PC-3 (cell line): ENCODE measurements at regions not wholly inside any gene's neighbourhood (a gene's known extent, or its start where the extent isn't known, plus 50 kb on each side); places are given as distances from the start of the nearest gene placed in this dataset.

Experiments used
- ATAC-seq: fragments of 200-7000 bp; cut with Tn5 transposase; 2 replicates; pipeline ENCODE4 v1.9.1; 2020; ENCODE audit warnings: mild to moderate bottlenecking, moderate library complexity
- BruUV-seq: library from RNA; stranded (reverse); fragments of 400-500 nt; replicated peaks from 2 replicates; lab custom pipeline; 2021; lab: Mats Ljungman, UMichigan
- CTCF ChIA-PET: fragments of 300-600 bp; sonication (Branson Sonifier 250); formaldehyde crosslinking; loops from one replicate; lab custom pipeline; 2022; ENCODE audit warnings: antibody characterized with exemption; lab: Charles Lee
- POLR2A ChIA-PET: fragments of 300-600 bp; sonication (Branson Sonifier 250); formaldehyde crosslinking; loops from one replicate; lab custom pipeline; 2022; ENCODE audit warnings: antibody characterized with exemption; ENCODE audit not compliant: unreplicated experiment; lab: Charles Lee
- DNase-seq: peaks from one replicate; pipeline ENCODE4 v3.0.0-alpha.2; 2015
- H2AFZ ChIP-seq: fragments of 300-600 bp; sonication (generic); 2 replicates; pipeline ENCODE4 v1.6.0; 2016; ENCODE audit warnings: antibody characterized with exemption, low read length
- H3F3A ChIP-seq: fragments of 300-600 bp; sonication (generic); one replicate; pipeline ENCODE4 v1.6.0; 2017; ENCODE audit warnings: antibody characterized with exemption, low read length, control low read depth, mild to moderate bottlenecking; ENCODE audit not compliant: unreplicated experiment
- H3K27ac ChIP-seq: fragments of 300-600 bp; sonication (generic); 2 replicates; pipeline ENCODE4 v1.5.1; 2016; ENCODE audit warnings: mild to moderate bottlenecking, low read length
- H3K27me3 ChIP-seq: fragments of 300-600 bp; sonication (generic); 2 replicates; pipeline ENCODE4 v1.6.1; 2016; ENCODE audit warnings: low read length, mixed read lengths
- H3K36me3 ChIP-seq: fragments of 300-600 bp; sonication (generic); 2 replicates; pipeline ENCODE4 v1.6.1; 2016; ENCODE audit warnings: low read depth, mixed run types, low read length, mixed read lengths
- H3K4me1 ChIP-seq: fragments of 300-600 bp; sonication (generic); 2 replicates; pipeline ENCODE4 v1.5.1; 2016; ENCODE audit warnings: low read length; ENCODE audit not compliant: insufficient read depth
- H3K4me2 ChIP-seq: fragments of 300-600 bp; sonication (generic); 2 replicates; pipeline ENCODE4 v1.6.0; 2016; ENCODE audit warnings: low read length
- H3K4me3 ChIP-seq: fragments of 300-600 bp; sonication (generic); 2 replicates; pipeline ENCODE4 v1.5.1; 2016; ENCODE audit warnings: mild to moderate bottlenecking, low read length, mixed read lengths
- H3K79me2 ChIP-seq: fragments of 300-600 bp; sonication (generic); 2 replicates; pipeline ENCODE4 v1.6.1; 2017; ENCODE audit warnings: low read length, mixed read lengths
- H3K9ac ChIP-seq: fragments of 300-600 bp; sonication (generic); 2 replicates; pipeline ENCODE4 v1.6.0; 2016; ENCODE audit warnings: mild to moderate bottlenecking, low read length
- H3K9me2 ChIP-seq: fragments of 300-600 bp; sonication (generic); replicated peaks from 2 replicates; pipeline ENCODE4 v1.6.1; 2016; ENCODE audit warnings: mixed run types, low read length, mixed read lengths
- H3K9me3 ChIP-seq: fragments of 300-600 bp; sonication (generic); 2 replicates; pipeline ENCODE4 v1.6.1; 2016; ENCODE audit warnings: low read length, mixed read lengths
- H4K20me1 ChIP-seq: fragments of 300-600 bp; sonication (generic); 2 replicates; pipeline ENCODE4 v1.6.1; 2016; ENCODE audit warnings: low read length, mixed read lengths
- EZH2 ChIP-seq: fragments of 300-600 bp; sonication (generic); IDR thresholded peaks from one replicate; pipeline ENCODE4 v1.6.1; 2017; ENCODE audit warnings: antibody characterized with exemption, mild to moderate bottlenecking, low read length; ENCODE audit not compliant: unreplicated experiment
- EZH2phosphoT487 ChIP-seq: fragments of 300-600 bp; sonication (generic); IDR thresholded peaks from 2 replicates; pipeline ENCODE4 v1.6.1; 2018; ENCODE audit warnings: mild to moderate bottlenecking, antibody characterized with exemption, low read length, borderline replicate concordance
- intact Hi-C: fragments of 100-400 bp; cut with micrococcal nuclease; formaldehyde crosslinking; loops from 2 replicates; pipeline ENCODE4 v1.9.0; 2023
- TF ChIP-seq, protein P1 (sequence below): fragments of 300-600 bp; sonication (generic); conservative IDR thresholded peaks from 2 replicates; pipeline ENCODE4 v1.5.1; 2017; ENCODE audit warnings: antibody characterized with exemption, low read depth, mild to moderate bottlenecking, low read length

DNA sequence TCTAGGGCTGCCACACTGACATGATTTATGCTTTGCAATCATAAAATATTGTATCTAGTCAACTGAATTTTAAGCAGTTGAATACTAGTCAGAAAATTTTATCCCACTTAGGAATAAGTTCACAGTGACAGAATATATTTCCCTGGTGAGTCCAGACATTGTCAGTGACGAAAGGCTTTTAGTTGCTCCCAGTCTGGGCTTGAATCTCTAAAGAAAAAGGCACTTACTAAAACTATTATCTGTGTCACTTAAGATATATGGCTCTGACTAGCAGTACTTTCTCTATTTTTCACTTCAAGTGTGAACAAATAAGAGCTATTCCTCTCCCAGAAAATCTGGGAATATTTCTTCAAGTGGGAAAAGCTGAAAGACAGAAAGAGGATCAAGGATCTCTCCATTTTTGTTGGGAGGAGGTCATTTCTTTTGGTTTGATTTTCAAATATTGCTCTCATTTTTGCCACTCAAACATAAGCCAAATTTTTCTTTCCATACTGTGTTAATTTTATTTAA is 1262.3 kb upstream of the USP15 start:
- H3K4me3 ChIP-seq, result no peak overlapping the region
- no peak for DNase-seq
- H2AFZ ChIP-seq, result no peak overlapping the region
- no peaks in the 10 kb centered on the region for H3F3A ChIP-seq
- no peak overlapping the region for H3K27ac ChIP-seq
- H3K4me1 ChIP-seq, result no peaks in the 10 kb centered on the region
- H3K9me3 ChIP-seq, result no peaks in the 10 kb centered on the region
- H3K4me2 ChIP-seq, result no peak overlapping the region
- H3K9me2 ChIP-seq, result no peaks in the 10 kb centered on the region
- CTCF ChIA-PET, result no interaction called here
- no peaks in the 10 kb centered on the region for H4K20me1 ChIP-seq
- ATAC-seq, result no peak
- POLR2A ChIA-PET, result no interaction called here
- H3K79me2 ChIP-seq, result no peaks in the 10 kb centered on the region
- no peaks in the 10 kb centered on the region for H3K27me3 ChIP-seq
- no TSS peak for BruUV-seq
- no peak overlapping the region for H3K9ac ChIP-seq
- H3K36me3 ChIP-seq, result no peaks in the 10 kb centered on the region
- no peak for TF ChIP-seq EZH2phosphoT487
- intact Hi-C loops, result no loop called here

DNA sequence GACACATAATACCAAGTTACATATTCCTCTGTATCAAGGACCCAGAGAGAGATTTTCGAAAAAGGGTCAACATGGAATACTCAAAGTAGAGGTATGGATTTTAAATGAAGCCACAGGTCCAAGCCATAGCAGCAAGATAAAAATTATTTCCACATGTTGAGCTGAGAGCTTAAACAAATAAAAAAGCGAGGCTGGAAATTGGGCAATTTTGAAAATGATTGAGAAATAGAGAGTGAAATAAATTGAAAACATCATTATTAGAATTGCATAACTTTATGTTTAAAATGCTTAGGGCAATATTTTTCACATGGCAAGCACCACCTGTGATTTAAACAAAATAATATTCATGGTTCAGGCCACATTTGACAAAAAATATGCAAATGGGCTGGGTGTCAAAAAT is 1251.0 kb upstream of the USP15 start:
- no peaks in the 10 kb centered on the region for H3K4me1 ChIP-seq
- intact Hi-C loops, result no loop called here
- no peaks in the 10 kb centered on the region for H3F3A ChIP-seq
- DNase-seq (no peak), ATAC-seq (no peak)
- no peaks in the 10 kb centered on the region for H3K9me3 ChIP-seq
- H3K9ac ChIP-seq, result no peak overlapping the region
- ChIA-PET CTCF (interaction anchor here (0.6 kb wide), 1 partner anchor 134 kb away, joined by 3 read pairs; no protein-coding TSS in a partner anchor), POLR2A (no interaction called here)
- BruUV-seq, result no TSS peak
- H3K4me3 ChIP-seq, result no peak overlapping the region
- no peak overlapping the region for H2AFZ ChIP-seq
- no peaks in the 10 kb centered on the region for H4K20me1 ChIP-seq
- H3K4me2 ChIP-seq, result no peak overlapping the region
- H3K27ac ChIP-seq, result no peak overlapping the region
- H3K9me2 ChIP-seq, result no peaks in the 10 kb centered on the region
- H3K36me3 ChIP-seq, result no peaks in the 10 kb centered on the region
- H3K79me2 ChIP-seq, result no peaks in the 10 kb centered on the region
- no peaks in the 10 kb centered on the region for H3K27me3 ChIP-seq
- TF ChIP-seq EZH2 (no peak), EZH2phosphoT487 (no peak)
- TF ChIP-seq, protein P1, sequence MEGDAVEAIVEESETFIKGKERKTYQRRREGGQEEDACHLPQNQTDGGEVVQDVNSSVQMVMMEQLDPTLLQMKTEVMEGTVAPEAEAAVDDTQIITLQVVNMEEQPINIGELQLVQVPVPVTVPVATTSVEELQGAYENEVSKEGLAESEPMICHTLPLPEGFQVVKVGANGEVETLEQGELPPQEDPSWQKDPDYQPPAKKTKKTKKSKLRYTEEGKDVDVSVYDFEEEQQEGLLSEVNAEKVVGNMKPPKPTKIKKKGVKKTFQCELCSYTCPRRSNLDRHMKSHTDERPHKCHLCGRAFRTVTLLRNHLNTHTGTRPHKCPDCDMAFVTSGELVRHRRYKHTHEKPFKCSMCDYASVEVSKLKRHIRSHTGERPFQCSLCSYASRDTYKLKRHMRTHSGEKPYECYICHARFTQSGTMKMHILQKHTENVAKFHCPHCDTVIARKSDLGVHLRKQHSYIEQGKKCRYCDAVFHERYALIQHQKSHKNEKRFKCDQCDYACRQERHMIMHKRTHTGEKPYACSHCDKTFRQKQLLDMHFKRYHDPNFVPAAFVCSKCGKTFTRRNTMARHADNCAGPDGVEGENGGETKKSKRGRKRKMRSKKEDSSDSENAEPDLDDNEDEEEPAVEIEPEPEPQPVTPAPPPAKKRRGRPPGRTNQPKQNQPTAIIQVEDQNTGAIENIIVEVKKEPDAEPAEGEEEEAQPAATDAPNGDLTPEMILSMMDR, result no peak

DNA sequence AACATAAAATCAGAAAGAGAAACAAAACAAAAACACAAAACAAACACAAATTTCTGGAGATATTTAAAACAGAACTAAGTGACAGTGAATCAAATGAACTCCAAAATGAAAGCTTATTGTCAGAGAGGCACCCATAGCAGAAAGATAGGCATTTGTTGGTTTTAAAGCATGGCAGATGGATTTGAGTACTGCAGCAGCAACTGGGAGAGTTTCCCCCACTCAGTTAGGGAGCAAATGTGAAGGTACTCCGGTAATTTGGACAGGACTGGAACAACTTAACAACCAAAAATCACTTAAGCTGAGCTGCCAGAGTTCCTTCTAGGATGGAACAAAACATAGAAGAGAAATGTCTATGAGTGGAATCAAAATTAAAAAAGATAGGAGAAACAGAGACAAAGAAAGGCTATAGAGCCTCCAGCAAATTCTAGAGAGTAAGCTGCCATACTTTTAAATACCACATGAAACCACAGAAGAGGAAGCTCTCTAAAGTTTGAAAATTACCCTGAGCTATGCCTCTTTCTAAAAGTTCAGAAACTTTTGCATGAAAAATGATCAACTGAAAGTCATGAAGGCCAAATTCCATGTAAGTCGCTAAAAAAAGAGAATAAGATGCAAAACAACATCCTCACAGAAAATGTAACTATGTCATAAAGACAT is 1248.3 kb upstream of the USP15 start:
- H2AFZ ChIP-seq, result no peak overlapping the region
- H3K9me3 ChIP-seq, result no peaks in the 10 kb centered on the region
- CTCF ChIA-PET, result no interaction called here
- H3K4me3 ChIP-seq, result no peak overlapping the region
- TF ChIP-seq EZH2phosphoT487, result no peak
- TF ChIP-seq, protein P1, result no peak
- TF ChIP-seq EZH2, result no peak
- no peak for DNase-seq
- H3K9ac ChIP-seq, result no peak overlapping the region
- no peaks in the 10 kb centered on the region for H4K20me1 ChIP-seq
- no peaks in the 10 kb centered on the region for H3K79me2 ChIP-seq
- no peak overlapping the region for H3K4me2 ChIP-seq
- no peak overlapping the region for H3K27ac ChIP-seq
- no TSS peak for BruUV-seq
- intact Hi-C loops, result no loop called here
- no peaks in the 10 kb centered on the region for H3K4me1 ChIP-seq
- no peak for ATAC-seq
- POLR2A ChIA-PET, result no interaction called here
- no peaks in the 10 kb centered on the region for H3K27me3 ChIP-seq
- no peaks in the 10 kb centered on the region for H3K36me3 ChIP-seq
- no peaks in the 10 kb centered on the region for H3K9me2 ChIP-seq
- no peaks in the 10 kb centered on the region for H3F3A ChIP-seq
